GM12874 (cell line): ENCODE measurements at regions not wholly inside any gene's neighbourhood (a gene's known extent, or its start where the extent isn't known, plus 50 kb on each side); places are given as distances from the start of the nearest gene placed in this dataset.

Experiments used
- TF ChIP-seq, protein P1 (sequence below): IDR thresholded peaks from 2 replicates; pipeline ENCODE4 v1.5.1; 2011; ENCODE audit warnings: low read depth, mild to moderate bottlenecking, control low read depth, low read length, moderate library complexity; ENCODE audit not compliant: insufficient read depth

DNA sequence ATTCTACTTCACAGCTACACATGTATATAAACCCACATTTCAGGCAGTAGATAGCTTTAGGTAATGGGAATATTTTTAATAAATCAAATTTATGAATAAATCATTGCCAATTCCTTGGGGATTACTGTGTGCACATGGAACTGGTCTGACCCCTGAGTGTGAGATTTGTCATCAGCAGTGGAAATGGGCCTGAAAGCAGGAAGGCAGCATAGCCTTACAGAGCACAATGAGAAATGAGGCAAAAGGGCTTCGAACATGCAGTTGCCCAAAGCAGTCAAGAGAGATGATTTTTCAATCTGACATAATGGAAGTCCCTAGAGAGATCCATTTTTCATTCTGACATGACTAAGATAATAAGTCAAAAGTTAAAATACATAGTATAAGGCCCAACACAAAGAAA is 599.2 kb downstream of the TUSC7 start:
- TF ChIP-seq, protein P1, sequence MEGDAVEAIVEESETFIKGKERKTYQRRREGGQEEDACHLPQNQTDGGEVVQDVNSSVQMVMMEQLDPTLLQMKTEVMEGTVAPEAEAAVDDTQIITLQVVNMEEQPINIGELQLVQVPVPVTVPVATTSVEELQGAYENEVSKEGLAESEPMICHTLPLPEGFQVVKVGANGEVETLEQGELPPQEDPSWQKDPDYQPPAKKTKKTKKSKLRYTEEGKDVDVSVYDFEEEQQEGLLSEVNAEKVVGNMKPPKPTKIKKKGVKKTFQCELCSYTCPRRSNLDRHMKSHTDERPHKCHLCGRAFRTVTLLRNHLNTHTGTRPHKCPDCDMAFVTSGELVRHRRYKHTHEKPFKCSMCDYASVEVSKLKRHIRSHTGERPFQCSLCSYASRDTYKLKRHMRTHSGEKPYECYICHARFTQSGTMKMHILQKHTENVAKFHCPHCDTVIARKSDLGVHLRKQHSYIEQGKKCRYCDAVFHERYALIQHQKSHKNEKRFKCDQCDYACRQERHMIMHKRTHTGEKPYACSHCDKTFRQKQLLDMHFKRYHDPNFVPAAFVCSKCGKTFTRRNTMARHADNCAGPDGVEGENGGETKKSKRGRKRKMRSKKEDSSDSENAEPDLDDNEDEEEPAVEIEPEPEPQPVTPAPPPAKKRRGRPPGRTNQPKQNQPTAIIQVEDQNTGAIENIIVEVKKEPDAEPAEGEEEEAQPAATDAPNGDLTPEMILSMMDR, result no peak

DNA sequence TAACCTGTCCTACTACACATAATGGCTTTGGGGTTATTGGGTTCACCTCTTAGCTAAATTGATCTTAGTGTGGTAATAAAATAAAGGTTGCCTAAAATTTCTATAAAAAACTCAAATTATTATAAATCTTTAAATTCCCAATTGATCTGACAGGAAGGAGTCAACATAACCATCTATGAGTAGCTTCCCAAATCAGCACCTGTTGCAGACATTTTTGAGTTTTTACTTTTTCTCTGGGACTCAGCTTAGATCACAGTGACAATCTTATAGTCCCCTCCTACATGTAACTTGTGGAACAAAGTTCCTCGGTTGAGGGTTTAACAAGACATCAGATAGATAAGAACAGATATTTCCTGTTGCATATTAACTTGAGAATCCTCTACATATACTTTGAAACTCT is 601.0 kb downstream of the TUSC7 start:
- TF ChIP-seq, protein P1, result no peak

DNA sequence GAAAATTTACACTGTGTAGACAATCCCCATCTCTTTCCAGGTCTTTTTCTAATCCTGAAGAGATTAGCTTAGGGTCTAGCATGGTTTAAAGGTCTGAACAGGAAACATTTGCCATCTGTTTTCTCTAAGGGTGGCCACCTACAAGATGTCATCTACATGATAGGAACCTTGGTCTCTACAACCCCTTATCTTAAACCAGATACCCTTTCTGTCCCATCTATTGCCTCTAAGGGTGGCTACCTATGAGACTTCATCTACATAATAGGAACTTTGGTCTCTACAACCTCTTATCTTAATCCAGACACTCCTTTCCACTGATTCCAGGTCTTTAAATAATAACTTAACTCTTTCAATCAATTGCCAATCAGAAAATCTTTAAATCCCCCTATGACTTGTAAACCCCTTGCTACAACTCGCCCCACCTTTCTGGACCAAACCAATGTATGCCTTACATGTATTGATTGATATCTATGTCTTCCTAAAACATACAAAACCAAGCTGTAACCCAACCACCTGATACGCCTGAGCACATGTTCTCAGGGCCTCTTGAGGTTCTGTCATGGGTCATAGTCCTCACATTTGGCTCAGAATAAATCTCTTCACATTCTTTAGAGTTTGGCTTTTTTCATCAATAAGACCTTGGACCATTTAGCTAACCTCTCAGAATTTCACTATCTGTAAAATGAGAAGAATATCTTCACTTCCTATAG is 605.0 kb downstream of the TUSC7 start:
- TF ChIP-seq, protein P1, result no peak

DNA sequence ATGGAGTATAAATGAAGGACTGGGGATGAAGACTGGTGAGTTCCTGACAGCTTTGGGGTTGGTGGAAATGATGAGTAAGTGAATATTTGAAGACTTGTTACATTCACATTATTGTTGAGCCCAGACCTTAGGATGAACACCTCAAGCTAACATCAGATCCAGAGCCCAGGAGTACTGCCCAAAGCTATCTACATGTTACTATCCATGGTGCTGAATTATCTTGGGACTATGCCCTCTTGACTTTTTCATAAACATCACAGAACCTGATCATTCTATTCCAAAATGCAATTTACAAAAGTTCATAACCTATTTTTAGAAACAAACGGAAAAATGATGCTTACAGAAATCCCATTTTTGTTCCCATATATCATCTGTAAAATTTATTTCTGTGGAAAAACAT is 613.3 kb downstream of the TUSC7 start:
- TF ChIP-seq, protein P1, result no peak

DNA sequence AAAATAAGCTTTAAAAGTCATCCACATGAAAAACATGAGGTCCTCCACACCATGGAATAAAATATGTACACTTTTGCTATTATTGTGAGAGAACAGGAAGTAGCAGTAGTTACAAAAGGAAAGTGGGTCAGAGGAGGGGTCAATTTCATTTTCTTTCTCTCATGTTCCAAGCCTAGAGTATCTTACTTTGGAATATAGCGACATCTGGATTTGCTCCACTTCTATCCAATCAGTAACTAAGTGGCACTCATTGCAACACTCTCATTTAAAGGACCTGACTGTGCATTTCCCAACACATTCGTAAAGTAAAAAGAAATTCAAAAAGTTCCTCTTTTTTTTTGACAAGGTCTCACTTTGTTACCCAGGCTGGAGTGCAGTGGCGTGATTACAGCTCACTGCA is 637.3 kb downstream of the TUSC7 start:
- TF ChIP-seq, protein P1, result no peak

DNA sequence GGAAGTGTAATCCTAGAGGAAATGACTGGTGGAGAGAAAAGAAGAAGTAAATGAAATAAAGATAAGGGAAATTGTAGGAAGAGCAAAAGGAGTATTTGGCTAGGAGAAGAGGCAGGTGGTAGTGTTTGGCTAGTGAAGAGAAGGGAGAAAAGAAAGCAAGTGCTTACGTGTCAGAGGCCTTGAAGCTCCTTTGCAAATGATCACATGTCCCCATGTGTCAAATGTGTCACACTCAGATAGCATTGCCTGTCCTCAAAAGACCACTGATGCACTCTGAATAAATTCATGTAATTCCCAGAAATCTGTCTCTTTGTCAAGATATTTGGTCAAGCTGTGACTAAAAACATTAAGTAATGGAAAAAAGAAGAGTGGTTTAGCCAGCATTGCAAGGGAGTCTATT is 639.3 kb downstream of the TUSC7 start:
- TF ChIP-seq, protein P1, result no peak

DNA sequence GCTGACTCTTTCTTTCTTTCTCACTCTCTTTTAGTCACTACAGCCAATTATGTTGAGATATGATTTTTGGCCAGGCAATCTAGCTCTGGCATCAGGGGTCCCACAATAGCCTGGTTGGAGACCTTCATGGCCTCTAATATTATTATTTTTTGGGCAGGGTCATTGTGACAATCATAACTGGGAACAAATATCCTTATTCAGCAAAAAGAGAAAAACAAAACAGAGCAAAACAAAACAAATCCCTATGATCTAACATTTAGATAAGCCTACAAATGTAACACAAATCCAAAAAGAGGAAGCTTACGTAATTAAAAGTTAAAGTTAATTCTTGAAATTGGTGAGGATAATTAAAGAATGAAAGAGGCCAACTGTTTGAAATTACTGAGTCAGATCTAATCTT is 640.0 kb downstream of the TUSC7 start:
- TF ChIP-seq, protein P1, result no peak
